ENCODE measurements at regions not wholly inside any gene's neighbourhood (a gene's known extent, or its start where the extent isn't known, plus 50 kb on each side); places are given as distances from the start of the nearest gene placed in this dataset.

DNA sequence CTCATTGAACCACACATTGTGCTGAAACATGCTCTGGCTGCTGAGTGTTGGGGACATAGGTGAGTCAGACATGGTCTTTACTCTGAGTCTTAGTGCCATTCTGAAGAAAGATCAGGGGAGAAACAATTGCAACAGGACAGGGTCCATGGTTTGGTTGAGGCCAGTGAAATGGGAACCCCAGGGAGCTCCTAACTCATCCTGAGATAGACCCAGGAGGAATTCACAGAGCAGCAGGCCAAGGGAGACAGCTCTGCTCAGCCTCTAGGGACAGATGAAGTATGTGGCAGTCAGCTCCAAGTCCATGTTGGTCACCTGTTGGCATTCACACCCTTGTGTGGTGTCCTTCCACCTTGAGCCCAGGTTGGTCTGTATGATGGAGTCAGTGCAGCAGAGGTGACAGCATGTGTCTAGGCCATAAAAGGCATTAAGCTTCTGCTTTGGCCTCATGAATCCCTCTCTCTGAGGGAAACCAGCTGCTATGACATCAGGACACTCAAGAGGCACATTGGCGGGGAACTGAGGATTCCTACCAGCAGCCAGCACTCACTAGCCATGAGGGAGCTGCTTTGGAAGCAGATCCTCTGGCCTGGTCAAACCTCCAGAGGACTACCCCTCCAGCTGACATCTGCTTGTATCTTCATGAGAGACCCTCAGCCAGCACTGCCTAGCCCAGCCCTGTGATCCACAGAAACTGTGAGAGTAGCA is 50.3 kb upstream of the MYEOV start:
- no peaks in the 10 kb centered on the region for H3K36me3 Mint-ChIP-seq
- no peak overlapping the region for H3K27ac Mint-ChIP-seq
- no peak overlapping the region for H3K4me3 Mint-ChIP-seq
- H3K9me3 Mint-ChIP-seq = no peaks in the 10 kb centered on the region
- peak in 1 of 2 experiments; percentile 16 for DNase-seq (ENCODE audit: low spot score in 2 of 2, unreplicated experiment in 2 of 2)
- H3K27me3 Mint-ChIP-seq (ENCODE audit: low read depth) = peaks cover 41% of the 10 kb centered on the region
- TF ChIP-seq CTCF (IDR thresholded peaks at IDR 0.05; ENCODE audit: unreplicated experiment) = no peak
- peaks cover 8% of the 10 kb centered on the region for H3K4me1 Mint-ChIP-seq

All from mesothelial cell of epicardium (in vitro differentiated cells).